IMR-90 (cell line): ENCODE measurements at regions not wholly inside any gene's neighbourhood (a gene's known extent, or its start where the extent isn't known, plus 50 kb on each side); places are given as distances from the start of the nearest gene placed in this dataset.

ENCODE experiments used
- ATAC-seq: fragments of 200-7000 bp; cut with Tn5 transposase; 2 replicates; pipeline ENCODE4 v1.9.1; 2020; ENCODE audit warnings: low read depth, mild to moderate bottlenecking, moderate library complexity
- BruUV-seq: library from RNA; stranded (reverse); fragments of 400-500 nt; replicated peaks from 2 replicates; lab custom pipeline; 2021; lab: Mats Ljungman, UMichigan
- CTCF ChIA-PET: fragments of 300-600 bp; formaldehyde crosslinking; extraction: SDS; loops from one replicate; lab custom pipeline; 2021; ENCODE audit warnings: antibody characterized with exemption; lab: Yijun Ruan, JAX
- POLR2A ChIA-PET: fragments of 300-600 bp; sonication (Branson Sonifier 250); formaldehyde crosslinking; loops from one replicate; lab custom pipeline; 2022; ENCODE audit warnings: antibody characterized with exemption; ENCODE audit not compliant: unreplicated experiment; lab: Charles Lee
- DNase-seq: peaks from one replicate; pipeline ENCODE4 v3.0.0; 2013
- H2AFZ ChIP-seq: replicated peaks from 2 replicates; pipeline ENCODE3; 2013; ENCODE audit warnings: low read length, mild to moderate bottlenecking; ENCODE audit not compliant: poor library complexity
- H2AK5ac ChIP-seq: 2 replicates; pipeline ENCODE4 v1.6.1; 2013; ENCODE audit warnings: low read depth, low read length, inconsistent platforms
- H2AK9ac ChIP-seq: replicated peaks from 2 replicates; pipeline ENCODE3; 2013; ENCODE audit warnings: mild to moderate bottlenecking, low read depth, low read length, moderate library complexity; ENCODE audit not compliant: poor library complexity
- H2BK120ac ChIP-seq: 2 replicates; pipeline ENCODE4 v1.6.1; 2013; ENCODE audit warnings: low read depth, low read length, inconsistent platforms
- H2BK15ac ChIP-seq: 3 replicates; pipeline ENCODE4 v1.6.1; 2013; ENCODE audit warnings: low read depth, low read length, inconsistent platforms
- H2BK20ac ChIP-seq: 2 replicates; pipeline ENCODE4 v1.6.1; 2013; ENCODE audit warnings: low read depth, mild to moderate bottlenecking, inconsistent platforms, low read length, moderate library complexity
- H2BK5ac ChIP-seq: 2 replicates; pipeline ENCODE4 v1.6.1; 2013; ENCODE audit warnings: mild to moderate bottlenecking, low read depth, low read length, inconsistent platforms; ENCODE audit not compliant: poor library complexity, severe bottlenecking
- H3K14ac ChIP-seq: replicated peaks from 2 replicates; pipeline ENCODE4 v1.6.1; 2013; ENCODE audit warnings: low read depth, low read length, inconsistent platforms
- H3K18ac ChIP-seq: 2 replicates; pipeline ENCODE4 v1.6.1; 2013; ENCODE audit warnings: low read depth, low read length, control low read depth
- H3K23ac ChIP-seq: 2 replicates; pipeline ENCODE4 v1.6.1; 2013; ENCODE audit warnings: low read depth, low read length, inconsistent platforms
- H3K27ac ChIP-seq: 2 replicates; pipeline ENCODE4 v1.5.1; 2013; ENCODE audit warnings: mild to moderate bottlenecking, control low read depth, low read length; ENCODE audit not compliant: insufficient read depth
- H3K27me3 ChIP-seq: 2 replicates; pipeline ENCODE4 v1.6.1; 2013; ENCODE audit warnings: low read length; ENCODE audit not compliant: control insufficient read depth, insufficient read depth
- H3K36me3 ChIP-seq: 2 replicates; pipeline ENCODE4 v1.6.1; 2013; ENCODE audit warnings: low read length, mixed read lengths; ENCODE audit not compliant: control insufficient read depth, insufficient read depth
- H3K4ac ChIP-seq: 2 replicates; pipeline ENCODE4 v1.6.1; 2013; ENCODE audit warnings: low read depth, low read length, inconsistent platforms
- H3K4me1 ChIP-seq: 2 replicates; pipeline ENCODE4 v1.6.1; 2013; ENCODE audit warnings: low read length, mixed read lengths; ENCODE audit not compliant: control insufficient read depth, insufficient read depth
- H3K4me2 ChIP-seq: 2 replicates; pipeline ENCODE4 v1.6.1; 2013; ENCODE audit warnings: low read depth, mild to moderate bottlenecking, control low read depth, low read length, moderate library complexity
- H3K4me3 ChIP-seq: 2 replicates; pipeline ENCODE4 v1.5.1; 2013; ENCODE audit warnings: low read depth, mild to moderate bottlenecking, control low read depth, low read length, moderate library complexity; ENCODE audit not compliant: insufficient read depth
- H3K56ac ChIP-seq: 2 replicates; pipeline ENCODE4 v1.6.1; 2013; ENCODE audit warnings: low read length, inconsistent platforms; ENCODE audit not compliant: insufficient read depth; ENCODE audit errors: extremely low read depth
- H3K79me1 ChIP-seq, 2 experiments: 2 replicates each; pipeline ENCODE4 v1.6.1; 2013; ENCODE audit warnings: low read length in 2 of 2, inconsistent platforms in 1 of 2, low read depth in 1 of 2
- H3K9ac ChIP-seq: 2 replicates; pipeline ENCODE4 v1.6.1; 2013; ENCODE audit warnings: low read depth, low read length, control low read depth
- H3K9me1 ChIP-seq: 2 replicates; pipeline ENCODE4 v1.6.1; 2013; ENCODE audit warnings: low read length, inconsistent platforms; ENCODE audit not compliant: insufficient read depth
- H3K9me3 ChIP-seq: 2 replicates; pipeline ENCODE4 v1.6.1; 2013; ENCODE audit warnings: low read length; ENCODE audit not compliant: control insufficient read depth, insufficient read depth
- H4K20me1 ChIP-seq: 2 replicates; pipeline ENCODE4 v1.6.1; 2013; ENCODE audit warnings: low read length, inconsistent platforms; ENCODE audit not compliant: insufficient read depth
- H4K5ac ChIP-seq: 2 replicates; pipeline ENCODE4 v1.6.1; 2013; ENCODE audit warnings: mild to moderate bottlenecking, low read depth, low read length, control low read depth
- H4K8ac ChIP-seq, 2 experiments: 2 replicates each; pipeline ENCODE4 v1.6.1; 2013; ENCODE audit warnings: low read depth in 2 of 2, low read length in 2 of 2, control low read depth in 1 of 2, inconsistent platforms in 1 of 2
- H4K91ac ChIP-seq: 2 replicates; pipeline ENCODE4 v1.6.1; 2013; ENCODE audit warnings: low read depth, low read length, inconsistent platforms; ENCODE audit not compliant: insufficient read depth
- CEBPB ChIP-seq: IDR thresholded peaks from 2 replicates; pipeline ENCODE4 v1.6.1; 2012; ENCODE audit warnings: low read depth, low read length, improper control_type of control experiment
- CTCF ChIP-seq: conservative IDR thresholded peaks from 2 replicates; pipeline ENCODE4 v1.5.1; 2012; ENCODE audit warnings: mild to moderate bottlenecking, low read depth, low read length, improper control_type of control experiment
- ELK1 ChIP-seq: fragments of 150-350 bp; IDR thresholded peaks from 2 replicates; pipeline ENCODE4 v1.6.1; 2016; ENCODE audit warnings: low read depth, mild to moderate bottlenecking, low read length, moderate library complexity, borderline replicate concordance
- FOS ChIP-seq: fragments of 150-350 bp; IDR thresholded peaks from 2 replicates; pipeline ENCODE4 v1.6.1; 2016; ENCODE audit warnings: low read depth, low read length
- MAFK ChIP-seq: IDR thresholded peaks from 2 replicates; pipeline ENCODE4 v1.6.1; 2012; ENCODE audit warnings: low read depth, low read length, improper control_type of control experiment
- MAZ ChIP-seq: IDR thresholded peaks from 2 replicates; pipeline ENCODE4 v1.6.1; 2012; ENCODE audit warnings: low read depth, mild to moderate bottlenecking, low read length, improper control_type of control experiment, moderate library complexity, borderline replicate concordance
- MXI1 ChIP-seq: IDR thresholded peaks from 2 replicates; pipeline ENCODE4 v1.6.1; 2012; ENCODE audit warnings: low read depth, mild to moderate bottlenecking, low read length, moderate library complexity, borderline replicate concordance
- RAD21 ChIP-seq: IDR thresholded peaks from 2 replicates; pipeline ENCODE4 v1.6.1; 2012; ENCODE audit warnings: low read length, improper control_type of control experiment
- RFX5 ChIP-seq: IDR thresholded peaks from 2 replicates; pipeline ENCODE4 v1.8.0; 2012; ENCODE audit warnings: low read depth, mild to moderate bottlenecking, low read length, moderate library complexity
- SMC3 ChIP-seq: fragments of 150-350 bp; IDR thresholded peaks from 2 replicates; pipeline ENCODE4 v1.6.1; 2016; ENCODE audit warnings: low read depth, mild to moderate bottlenecking, antibody characterized with exemption, low read length, moderate library complexity
- WGBS, 2 experiments: methylation state at CpG; one replicate each; pipeline versions ENCODE4 v1.1.5 to v1.1.7; 2013; ENCODE audit warnings: missing lambda C conversion rate in 2 of 2; ENCODE audit not compliant: insufficient read length in 1 of 2; ENCODE audit errors: extremely low coverage in 2 of 2; 5-methylcytosine and 5-hydroxymethylcytosine counted together
- dilution Hi-C: fragments of 300-500 bp; cut with HindIII; formaldehyde crosslinking; loops from one replicate; pipeline ENCODE4 v1.14.3; 2018; ENCODE audit warnings: low sequenced_read_pairs; ENCODE audit not compliant: unreplicated experiment
- in situ Hi-C: fragments of 300-500 bp; cut with MboI; formaldehyde crosslinking; loops from 3 replicates; pipeline ENCODE4 v1.14.3; 2019; ENCODE audit warnings: low sequenced_read_pairs, inconsistent platforms, mixed read lengths
- intact Hi-C: fragments of 100-400 bp; cut with micrococcal nuclease; formaldehyde crosslinking; loops from 2 replicates; pipeline ENCODE4 v1.10.0; 2022
- TF ChIP-seq, protein P1 (sequence below): fragments of 150-350 bp; IDR thresholded peaks from 2 replicates; pipeline ENCODE4 v1.6.1; 2017; ENCODE audit warnings: mild to moderate bottlenecking, antibody characterized with exemption, low read length, low read depth

GRCh38 chr1:106768077-106768476 lies 288.4 kb upstream of the PRMT6 start:
- H3K56ac ChIP-seq = no peak overlapping the region
- no peak overlapping the region for H3K4me2 ChIP-seq
- H2BK15ac ChIP-seq = no peak overlapping the region
- no peak overlapping the region for H4K8ac ChIP-seq
- H3K14ac ChIP-seq = no peak overlapping the region
- H2BK5ac ChIP-seq = no peak overlapping the region
- no peaks in the 10 kb centered on the region for H3K79me1 ChIP-seq
- in situ Hi-C loops = no loop called here
- H2BK20ac ChIP-seq = no peak overlapping the region
- WGBS, 2 experiments = 40% methylated on average over 1 of the region's 2 CpGs; no CpG with 5 or more reads in 1 of the 2 experiments
- H3K4me1 ChIP-seq = no peaks in the 10 kb centered on the region
- H3K9me1 ChIP-seq = no peaks in the 10 kb centered on the region
- DNase-seq (no peak), ATAC-seq (no peak)
- BruUV-seq = no TSS peak
- H3K27ac ChIP-seq = no peak overlapping the region
- POLR2A ChIA-PET = no interaction called here
- H2AK9ac ChIP-seq = no peak overlapping the region
- no peak overlapping the region for H2AFZ ChIP-seq
- intact Hi-C loops = no loop called here
- H2AK5ac ChIP-seq = no peak overlapping the region
- H2BK120ac ChIP-seq = no peak overlapping the region
- no peak overlapping the region for H4K91ac ChIP-seq
- no peaks in the 10 kb centered on the region for H3K36me3 ChIP-seq
- no peak overlapping the region for H3K23ac ChIP-seq
- H3K9me3 ChIP-seq = no peaks in the 10 kb centered on the region
- CTCF ChIA-PET = interaction anchor here (0.6 to 0.7 kb wide), 2 partner anchors 9 to 18 kb away, joined by 3 read pairs; no protein-coding TSS in a partner anchor
- no peaks in the 10 kb centered on the region for H3K27me3 ChIP-seq
- TF ChIP-seq SMC3 (no peak), MXI1 (no peak), RAD21 (no peak), MAFK (no peak), MAZ (no peak), CEBPB (no peak), RFX5 (no peak), ELK1 (no peak), FOS (no peak), CTCF (no peak)
- TF ChIP-seq, protein P1, sequence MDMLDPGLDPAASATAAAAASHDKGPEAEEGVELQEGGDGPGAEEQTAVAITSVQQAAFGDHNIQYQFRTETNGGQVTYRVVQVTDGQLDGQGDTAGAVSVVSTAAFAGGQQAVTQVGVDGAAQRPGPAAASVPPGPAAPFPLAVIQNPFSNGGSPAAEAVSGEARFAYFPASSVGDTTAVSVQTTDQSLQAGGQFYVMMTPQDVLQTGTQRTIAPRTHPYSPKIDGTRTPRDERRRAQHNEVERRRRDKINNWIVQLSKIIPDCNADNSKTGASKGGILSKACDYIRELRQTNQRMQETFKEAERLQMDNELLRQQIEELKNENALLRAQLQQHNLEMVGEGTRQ = no peak
- H3K9ac ChIP-seq = no peak overlapping the region
- no peak overlapping the region for H3K18ac ChIP-seq
- no peak overlapping the region for H3K4ac ChIP-seq
- dilution Hi-C loops = no loop called here
- no peaks in the 10 kb centered on the region for H4K20me1 ChIP-seq
- H3K4me3 ChIP-seq = no peak overlapping the region
- H4K5ac ChIP-seq = no peak overlapping the region
